ENCODE measurements at regions not wholly inside any gene's neighbourhood (a gene's known extent, or its start where the extent isn't known, plus 50 kb on each side); places are given as distances from the start of the nearest gene placed in this dataset.

DNA sequence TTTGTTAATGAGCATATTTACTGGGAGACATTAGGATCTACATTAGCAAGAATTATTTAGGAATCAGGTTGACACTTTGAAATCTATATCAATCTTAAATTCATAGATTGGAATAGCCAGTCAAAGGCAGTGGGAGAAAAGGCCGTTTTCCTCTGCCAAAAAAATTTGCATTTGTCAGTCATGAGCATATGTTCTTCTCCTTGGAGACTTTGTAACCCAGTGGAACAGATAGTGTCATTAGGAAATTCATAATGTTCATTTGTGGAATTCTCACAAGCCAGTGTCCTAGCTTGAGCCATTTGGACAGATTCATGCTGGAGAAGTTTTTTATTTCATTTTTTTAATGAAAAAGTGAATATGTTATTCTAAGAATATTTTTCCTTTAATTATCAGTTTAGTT, 260.1 kb downstream of the OXSM start:
- TF ChIP-seq, protein P1, sequence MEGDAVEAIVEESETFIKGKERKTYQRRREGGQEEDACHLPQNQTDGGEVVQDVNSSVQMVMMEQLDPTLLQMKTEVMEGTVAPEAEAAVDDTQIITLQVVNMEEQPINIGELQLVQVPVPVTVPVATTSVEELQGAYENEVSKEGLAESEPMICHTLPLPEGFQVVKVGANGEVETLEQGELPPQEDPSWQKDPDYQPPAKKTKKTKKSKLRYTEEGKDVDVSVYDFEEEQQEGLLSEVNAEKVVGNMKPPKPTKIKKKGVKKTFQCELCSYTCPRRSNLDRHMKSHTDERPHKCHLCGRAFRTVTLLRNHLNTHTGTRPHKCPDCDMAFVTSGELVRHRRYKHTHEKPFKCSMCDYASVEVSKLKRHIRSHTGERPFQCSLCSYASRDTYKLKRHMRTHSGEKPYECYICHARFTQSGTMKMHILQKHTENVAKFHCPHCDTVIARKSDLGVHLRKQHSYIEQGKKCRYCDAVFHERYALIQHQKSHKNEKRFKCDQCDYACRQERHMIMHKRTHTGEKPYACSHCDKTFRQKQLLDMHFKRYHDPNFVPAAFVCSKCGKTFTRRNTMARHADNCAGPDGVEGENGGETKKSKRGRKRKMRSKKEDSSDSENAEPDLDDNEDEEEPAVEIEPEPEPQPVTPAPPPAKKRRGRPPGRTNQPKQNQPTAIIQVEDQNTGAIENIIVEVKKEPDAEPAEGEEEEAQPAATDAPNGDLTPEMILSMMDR (IDR thresholded peaks at IDR 0.05), result no peak
- TF ChIP-seq RFX5 (IDR thresholded peaks at IDR 0.05; ENCODE audit: low read length), result no peak
- TF ChIP-seq NRF1 (IDR thresholded peaks at IDR 0.05; ENCODE audit: low read depth, low read length), result no peak
- no peak for TF ChIP-seq GABPA (IDR thresholded peaks at IDR 0.05; ENCODE audit: low read depth)
- no peak for TF ChIP-seq NFIC (IDR thresholded peaks at IDR 0.05; ENCODE audit: borderline replicate concordance)

Measured in SK-N-SH (cell line).